Right atrium auricular region (tissue), 2 donors: ENCODE measurements at regions not wholly inside any gene's neighbourhood (a gene's known extent, or its start where the extent isn't known, plus 50 kb on each side); places are given as distances from the start of the nearest gene placed in this dataset.

Experiments used
- DNase-seq: peaks from one replicate; pipeline ENCODE4 v3.0.0-alpha.2; 2019; ENCODE audit warnings: low spot score
- H3K27ac ChIP-seq, 2 donors: fragments of 200-600 bp; sonication (generic); 1 replicate in 1 of 2; 2 replicates in 1 of 2; pipeline ENCODE4 v1.5.1; 2016 to 2019
- H3K27me3 ChIP-seq, 2 donors: fragments of 200-600 bp; sonication (generic); one replicate each; pipeline versions ENCODE4 v1.5.1 to v1.6.0; 2017 to 2019
- H3K36me3 ChIP-seq: fragments of 200-600 bp; sonication (generic); one replicate; pipeline ENCODE4 v1.5.1; 2016
- H3K4me1 ChIP-seq, 2 donors: fragments of 200-600 bp; sonication (generic); one replicate each; pipeline versions ENCODE4 v1.5.1 to v1.6.0; 2017 to 2019
- H3K4me3 ChIP-seq, 2 donors: fragments of 200-600 bp; sonication (generic); 1 replicate in 1 of 2; 2 replicates in 1 of 2; pipeline ENCODE4 v1.5.1; 2017 to 2019; ENCODE audit warnings: mild to moderate bottlenecking in 1 of 2, moderate library complexity in 1 of 2
- H3K9me3 ChIP-seq, 2 donors: fragments of 200-600 bp; sonication (generic); one replicate each; pipeline ENCODE4 v1.5.1; 2019
- CTCF ChIP-seq, 2 donors: fragments of 200-600 bp; sonication (generic); IDR thresholded peaks; one replicate each; pipeline ENCODE4 v1.5.1; 2019; ENCODE audit warnings: antibody characterized with exemption in 2 of 2

DNA sequence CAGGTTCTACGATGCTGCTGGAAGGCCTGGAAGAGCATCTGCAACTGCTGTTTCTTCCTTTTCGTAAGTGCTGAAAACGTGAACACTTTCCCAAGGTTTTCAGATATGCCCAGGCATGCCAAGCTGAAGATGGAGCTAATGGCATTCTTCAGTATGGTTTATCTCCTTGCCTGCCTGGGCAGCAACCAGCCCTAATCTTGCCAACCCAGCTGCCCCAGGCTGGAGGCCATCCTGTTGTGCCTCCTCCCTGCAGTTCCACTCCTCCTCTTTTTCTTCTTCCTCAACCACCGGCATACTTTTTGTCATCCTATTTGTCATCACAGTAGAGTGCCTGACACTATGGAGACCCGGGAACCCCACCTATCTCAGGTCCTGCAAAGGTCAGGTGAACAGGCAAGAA is 1849.3 kb downstream of the TP53TG3F start:
- Histone ChIP-seq H3K9me3 (no peaks in the 10 kb centered on the region), H3K27ac (no peak overlapping the region), H3K4me1 (no peaks in the 10 kb centered on the region), H3K36me3 (no peaks in the 10 kb centered on the region), H3K4me3 (no peak overlapping the region), H3K27me3 (no peaks in the 10 kb centered on the region)
- DNase-seq = no peak
- TF ChIP-seq CTCF (IDR thresholded peaks at IDR 0.05) = no peak

DNA sequence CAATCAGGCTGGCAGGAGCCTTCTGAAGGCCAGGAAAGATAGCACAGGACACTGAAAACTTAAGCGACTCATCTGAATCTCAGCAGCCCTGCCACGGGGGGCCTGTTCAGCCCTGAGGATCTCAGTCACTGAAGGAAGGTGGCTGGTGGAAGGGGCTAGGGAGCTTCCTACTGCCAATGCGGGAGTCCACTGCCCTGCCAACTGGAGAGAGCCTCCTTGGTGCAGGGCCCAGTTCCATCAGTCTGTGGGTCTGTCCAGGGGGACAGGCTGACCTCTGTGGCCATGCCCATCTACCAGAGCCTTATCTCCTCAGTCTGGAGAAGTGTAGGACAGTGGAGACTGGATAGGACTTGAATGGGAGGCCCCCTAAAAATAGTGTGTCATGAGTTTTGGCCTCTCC is 1851.6 kb downstream of the TP53TG3F start:
- H3K9me3 ChIP-seq = no peaks in the 10 kb centered on the region
- H3K36me3 ChIP-seq = no peaks in the 10 kb centered on the region
- H3K4me3 ChIP-seq = no peak overlapping the region
- no peak for TF ChIP-seq CTCF (IDR thresholded peaks at IDR 0.05)
- no peak for DNase-seq
- H3K4me1 ChIP-seq = no peaks in the 10 kb centered on the region
- no peaks in the 10 kb centered on the region for H3K27me3 ChIP-seq
- no peak overlapping the region for H3K27ac ChIP-seq

GRCh38 chr16:35311475-35311874 is 1852.1 kb downstream of the TP53TG3F start:
- no peak for TF ChIP-seq CTCF (IDR thresholded peaks at IDR 0.05)
- Histone ChIP-seq H3K27ac (no peak overlapping the region), H3K4me3 (no peak overlapping the region), H3K4me1 (no peaks in the 10 kb centered on the region), H3K36me3 (no peaks in the 10 kb centered on the region), H3K27me3 (no peaks in the 10 kb centered on the region), H3K9me3 (no peaks in the 10 kb centered on the region)
- DNase-seq = no peak

DNA sequence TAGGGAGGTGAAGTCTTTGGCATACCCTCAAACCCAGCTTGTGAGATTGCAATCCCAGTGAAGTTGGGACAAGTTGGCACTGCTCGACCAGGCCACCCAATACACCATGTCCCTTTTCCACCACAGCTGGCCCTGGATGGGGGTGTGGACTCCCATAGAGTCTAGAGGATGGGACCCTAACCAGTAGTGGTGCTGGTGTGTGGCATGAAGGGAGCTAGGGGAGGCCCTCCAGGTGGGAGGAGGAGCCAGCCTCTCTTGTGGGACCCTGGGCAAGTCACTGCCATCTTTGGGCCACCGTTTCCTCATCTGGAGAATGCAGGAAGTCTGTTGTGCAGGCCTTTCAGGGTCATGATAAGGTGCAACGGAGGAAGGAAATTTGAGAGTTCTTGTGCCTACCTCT is 1854.9 kb downstream of the TP53TG3F start:
- no peak for DNase-seq
- no peaks in the 10 kb centered on the region for H3K27me3 ChIP-seq
- no peaks in the 10 kb centered on the region for H3K4me1 ChIP-seq
- TF ChIP-seq CTCF (IDR thresholded peaks at IDR 0.05) = no peak
- no peaks in the 10 kb centered on the region for H3K9me3 ChIP-seq
- no peak overlapping the region for H3K4me3 ChIP-seq
- no peaks in the 10 kb centered on the region for H3K36me3 ChIP-seq
- H3K27ac ChIP-seq = no peak overlapping the region

DNA sequence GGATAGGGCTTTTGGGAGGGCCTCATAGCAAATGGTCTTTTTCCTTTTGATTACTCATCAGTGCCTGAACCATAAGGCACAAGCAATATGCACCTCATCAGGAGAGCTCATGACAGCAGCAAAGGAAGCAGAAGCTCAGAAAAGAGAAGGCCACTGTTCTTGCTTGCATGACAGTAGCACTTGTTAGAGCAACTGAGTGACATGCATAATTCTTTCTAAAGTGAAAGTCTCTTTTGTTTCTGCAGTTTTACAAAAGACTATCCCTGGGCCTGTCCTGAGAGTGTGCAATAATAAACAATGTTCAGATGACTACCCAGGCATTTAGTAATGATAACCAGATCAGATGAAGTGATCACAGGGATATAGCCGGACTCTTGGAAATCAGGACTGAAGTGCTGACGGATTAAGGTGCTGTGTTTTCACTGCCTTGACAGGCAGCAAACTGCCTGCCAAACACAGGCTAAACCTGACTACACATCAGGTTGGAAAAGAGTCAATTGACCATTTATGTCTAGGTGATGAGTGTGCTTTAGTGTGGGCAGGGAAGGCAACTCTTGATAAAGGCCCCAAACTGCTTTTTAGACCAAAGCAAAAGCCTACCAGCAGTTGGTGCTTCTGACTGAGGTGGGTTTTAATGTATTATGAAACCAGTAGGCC is 1860.3 kb downstream of the TP53TG3F start:
- no peak for DNase-seq
- Histone ChIP-seq H3K27ac (no peak overlapping the region), H3K27me3 (no peaks in the 10 kb centered on the region), H3K36me3 (no peaks in the 10 kb centered on the region), H3K9me3 (no peaks in the 10 kb centered on the region), H3K4me3 (no peak overlapping the region), H3K4me1 (no peaks in the 10 kb centered on the region)
- TF ChIP-seq CTCF (IDR thresholded peaks at IDR 0.05) = no peak

DNA sequence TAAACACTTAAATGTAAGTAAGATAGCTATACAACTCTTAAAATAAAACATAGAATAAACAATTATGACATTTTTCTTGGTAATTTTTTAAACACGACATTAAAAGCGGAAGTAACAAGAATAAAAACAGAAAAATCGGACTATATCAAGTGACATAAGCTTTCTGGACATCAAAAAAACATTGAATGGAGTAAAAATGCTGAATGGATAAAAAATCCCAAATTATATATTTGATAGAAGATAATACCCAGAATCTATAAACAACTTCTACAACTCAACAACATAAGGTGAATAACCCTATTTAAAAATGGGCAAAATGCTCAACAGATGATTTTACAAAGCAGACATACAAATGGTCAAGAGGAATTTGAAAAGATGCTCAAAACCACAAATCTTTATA is 1866.5 kb downstream of the TP53TG3F start:
- no peak overlapping the region for H3K27ac ChIP-seq
- no peak for TF ChIP-seq CTCF (IDR thresholded peaks at IDR 0.05)
- DNase-seq = no peak
- H3K4me1 ChIP-seq = no peaks in the 10 kb centered on the region
- no peaks in the 10 kb centered on the region for H3K9me3 ChIP-seq
- no peaks in the 10 kb centered on the region for H3K27me3 ChIP-seq
- no peaks in the 10 kb centered on the region for H3K36me3 ChIP-seq
- H3K4me3 ChIP-seq = no peak overlapping the region
